GM13977 (cell line): ENCODE measurements at regions not wholly inside any gene's neighbourhood (a gene's known extent, or its start where the extent isn't known, plus 50 kb on each side); places are given as distances from the start of the nearest gene placed in this dataset.

Experiments used
- DNase-seq: peaks from one replicate; pipeline ENCODE4 v3.0.0; 2012; ENCODE audit warnings: low spot score
- in situ Hi-C: fragments of 300-500 bp; cut with MboI; formaldehyde crosslinking; loops from one replicate; pipeline ENCODE4 v1.12.0; 2022; ENCODE audit warnings: low sequenced_read_pairs, low pct_unique_long_range_greater_than_20kb, mixed read lengths, inconsistent platforms; ENCODE audit not compliant: unreplicated experiment
- TF ChIP-seq, protein P1 (sequence below): IDR thresholded peaks from 2 replicates; pipeline ENCODE4 v1.5.1; 2012; ENCODE audit warnings: mild to moderate bottlenecking, control low read depth; ENCODE audit not compliant: insufficient read depth; ENCODE audit errors: extremely low read depth, missing control alignments

DNA sequence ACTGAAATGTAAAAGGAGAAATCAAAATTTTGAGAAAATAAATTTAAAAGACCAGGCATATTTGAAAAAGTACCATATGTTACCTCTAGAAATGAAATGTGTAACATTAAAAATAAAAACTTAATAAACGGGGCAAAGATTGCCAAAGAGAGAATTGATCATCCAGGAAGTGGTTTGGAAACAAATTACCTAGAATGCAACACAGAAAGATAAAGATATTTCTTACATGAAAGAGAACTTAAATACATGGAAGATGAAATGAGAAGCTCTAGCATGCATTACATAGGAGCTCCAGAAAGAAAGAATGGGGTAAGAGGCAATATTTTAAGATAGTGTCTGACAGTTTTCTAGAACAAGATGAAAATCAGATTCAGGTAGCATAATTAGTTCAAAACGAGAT, 235.9 kb upstream of the IRF2BP2 start:
- in situ Hi-C loops, result loop anchor here (25.0 kb wide), 1 partner anchor 109 kb away; no protein-coding TSS in a partner anchor
- TF ChIP-seq, protein P1, sequence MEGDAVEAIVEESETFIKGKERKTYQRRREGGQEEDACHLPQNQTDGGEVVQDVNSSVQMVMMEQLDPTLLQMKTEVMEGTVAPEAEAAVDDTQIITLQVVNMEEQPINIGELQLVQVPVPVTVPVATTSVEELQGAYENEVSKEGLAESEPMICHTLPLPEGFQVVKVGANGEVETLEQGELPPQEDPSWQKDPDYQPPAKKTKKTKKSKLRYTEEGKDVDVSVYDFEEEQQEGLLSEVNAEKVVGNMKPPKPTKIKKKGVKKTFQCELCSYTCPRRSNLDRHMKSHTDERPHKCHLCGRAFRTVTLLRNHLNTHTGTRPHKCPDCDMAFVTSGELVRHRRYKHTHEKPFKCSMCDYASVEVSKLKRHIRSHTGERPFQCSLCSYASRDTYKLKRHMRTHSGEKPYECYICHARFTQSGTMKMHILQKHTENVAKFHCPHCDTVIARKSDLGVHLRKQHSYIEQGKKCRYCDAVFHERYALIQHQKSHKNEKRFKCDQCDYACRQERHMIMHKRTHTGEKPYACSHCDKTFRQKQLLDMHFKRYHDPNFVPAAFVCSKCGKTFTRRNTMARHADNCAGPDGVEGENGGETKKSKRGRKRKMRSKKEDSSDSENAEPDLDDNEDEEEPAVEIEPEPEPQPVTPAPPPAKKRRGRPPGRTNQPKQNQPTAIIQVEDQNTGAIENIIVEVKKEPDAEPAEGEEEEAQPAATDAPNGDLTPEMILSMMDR, result no peak
- DNase-seq, result no peak

DNA sequence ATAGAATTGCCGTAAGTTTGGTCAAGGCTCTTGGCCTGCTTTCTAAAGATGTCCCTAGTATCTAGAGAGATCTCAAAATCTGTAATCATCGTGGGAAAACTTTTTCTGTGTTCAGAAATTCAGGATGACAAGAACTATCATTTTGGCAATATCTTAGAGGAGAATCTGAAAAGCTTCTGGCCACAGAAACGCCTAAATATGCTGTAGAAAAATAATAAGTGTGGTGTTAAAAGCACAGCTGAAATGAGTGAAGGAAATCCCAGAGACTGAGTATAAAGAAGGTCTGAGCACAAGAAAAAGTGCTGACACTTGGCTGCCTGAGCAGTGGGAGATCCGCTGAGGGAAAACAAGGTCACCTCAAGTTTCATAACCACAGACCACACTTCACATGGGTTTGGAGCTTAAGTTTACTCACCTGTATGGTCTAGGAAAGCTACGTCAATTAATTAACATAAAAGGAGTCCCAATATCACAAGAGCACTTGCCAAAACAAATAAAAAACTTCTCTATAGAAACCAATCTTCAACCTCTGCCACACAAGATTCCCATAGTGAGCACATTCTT, 235.2 kb upstream of the IRF2BP2 start:
- TF ChIP-seq, protein P1, result no peak
- no peak for DNase-seq
- in situ Hi-C loops, result loop anchor here (25.0 kb wide), 1 partner anchor 108 kb away; no protein-coding TSS in a partner anchor

DNA sequence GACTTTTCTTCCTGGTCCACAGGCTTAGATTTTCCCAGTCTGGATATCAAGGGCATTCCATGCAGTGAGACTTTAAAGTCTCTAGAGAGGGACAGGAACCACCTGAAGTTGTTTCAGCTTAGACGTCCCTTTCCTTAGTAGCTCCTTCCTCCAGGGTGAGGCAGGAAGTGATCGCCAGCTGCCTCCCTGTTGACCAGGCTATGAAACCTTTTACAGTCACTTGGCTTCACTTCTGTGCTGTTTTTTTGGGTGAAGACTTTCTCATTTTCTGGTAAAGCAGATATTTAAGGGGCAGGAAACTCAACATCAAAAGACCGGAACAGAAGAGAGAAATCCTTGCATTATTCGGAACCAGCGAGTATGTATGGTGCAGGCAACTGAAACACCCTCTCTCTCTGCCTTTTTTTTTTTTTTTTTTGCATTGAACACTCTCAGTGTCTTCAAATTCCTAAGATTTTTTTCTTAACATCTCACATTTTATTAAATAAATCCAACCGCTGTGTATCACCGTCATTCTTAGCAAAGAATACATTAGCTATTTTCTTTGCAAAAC, 234.6 kb upstream of the IRF2BP2 start:
- in situ Hi-C loops, result loop anchor here (25.0 kb wide), 1 partner anchor 107 kb away; no protein-coding TSS in a partner anchor
- DNase-seq, result no peak
- TF ChIP-seq, protein P1, result no peak

DNA sequence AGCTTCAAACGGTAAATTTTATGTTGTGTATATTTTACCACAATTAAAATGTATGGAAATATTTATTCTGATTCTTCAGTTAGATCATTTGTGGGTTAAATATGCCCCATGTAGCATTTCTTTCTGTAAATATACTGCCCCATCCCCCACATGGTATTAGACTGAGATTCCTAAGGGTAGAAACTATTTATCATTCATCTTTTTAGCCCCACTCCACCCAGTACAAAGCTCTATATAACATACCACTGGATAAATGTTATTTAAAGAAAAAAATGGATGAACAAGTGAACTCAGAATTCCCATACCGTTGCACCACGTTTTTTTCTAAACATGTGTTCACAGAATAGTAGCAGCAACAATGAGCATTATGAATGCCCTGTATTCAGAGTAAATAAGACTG, 234.0 kb upstream of the IRF2BP2 start:
- in situ Hi-C loops, result loop anchor here (25.0 kb wide), 1 partner anchor 107 kb away; no protein-coding TSS in a partner anchor
- no peak for DNase-seq
- TF ChIP-seq, protein P1, result no peak

DNA sequence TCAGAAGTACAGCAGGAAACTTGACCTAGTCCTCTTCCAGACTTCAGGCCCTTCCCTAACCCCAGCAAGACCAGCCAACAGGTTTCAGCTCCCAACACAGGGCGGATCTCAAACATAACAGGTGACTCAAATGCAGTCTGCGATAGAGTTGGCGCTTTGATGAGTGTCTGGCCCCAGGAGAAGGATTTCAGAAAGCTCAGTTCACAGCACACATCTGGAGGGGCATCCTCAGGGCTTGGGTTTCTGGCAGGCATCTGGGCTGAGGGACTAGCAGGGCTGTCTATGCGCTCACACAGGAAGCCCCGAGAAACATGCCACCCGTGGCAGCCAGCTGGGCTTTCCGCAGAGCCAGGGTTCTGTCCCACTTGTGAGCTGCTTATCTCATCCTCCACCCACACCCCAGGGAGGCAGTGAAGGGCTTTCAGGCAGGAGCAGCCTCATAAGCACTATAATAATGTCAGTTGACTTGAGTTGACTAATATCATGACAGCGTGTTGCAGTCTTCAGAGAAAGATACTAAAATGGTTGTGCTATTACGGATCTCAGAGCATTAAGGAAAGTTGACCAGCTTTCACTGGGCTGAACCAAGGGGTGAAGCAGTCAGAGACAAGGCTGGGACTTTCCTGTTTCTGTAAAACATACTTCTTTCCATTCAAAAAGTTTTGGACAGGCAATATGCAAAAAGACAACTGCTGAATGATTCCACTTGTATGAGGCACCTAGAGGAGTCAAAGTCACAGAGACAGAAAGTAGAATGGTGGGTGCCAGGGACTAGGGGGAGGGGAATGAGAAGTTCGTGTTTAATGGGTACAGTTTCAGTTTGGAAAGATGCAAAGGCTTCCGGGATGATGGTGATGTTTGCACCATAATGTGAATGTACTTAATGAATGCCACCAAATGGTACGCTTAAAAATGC, 233.0 kb upstream of the IRF2BP2 start:
- DNase-seq, result peak; percentile 73
- TF ChIP-seq, protein P1, result no peak
- in situ Hi-C loops, result loop anchor here (25.0 kb wide), 1 partner anchor 106 kb away; no protein-coding TSS in a partner anchor

DNA sequence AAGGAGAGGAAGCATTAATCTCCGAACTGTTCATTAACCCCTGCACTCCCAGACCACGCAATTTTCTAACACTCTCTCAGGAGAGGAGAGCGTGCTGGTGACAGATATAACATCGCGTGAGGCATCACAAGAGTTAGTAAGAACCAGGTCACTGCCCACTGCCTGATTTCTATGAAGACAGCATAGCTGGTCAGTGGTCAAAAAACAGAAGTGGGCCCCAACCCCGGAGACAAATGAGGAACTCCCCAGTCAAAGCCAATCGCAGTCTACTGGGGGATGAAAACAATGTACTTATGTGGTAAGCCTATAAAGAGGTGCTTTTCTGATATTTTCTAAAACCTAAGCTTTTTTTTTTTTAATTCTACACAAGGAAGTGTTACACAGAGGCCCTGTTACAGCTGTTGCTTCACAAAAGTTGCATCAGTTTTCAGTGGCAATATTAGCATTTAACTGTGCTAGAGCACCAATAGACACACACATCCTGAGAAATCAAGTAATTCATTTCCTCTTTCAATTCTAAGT, 231.8 kb upstream of the IRF2BP2 start:
- TF ChIP-seq, protein P1, result no peak
- in situ Hi-C loops, result loop anchor here (25.0 kb wide), 1 partner anchor 104 kb away; no protein-coding TSS in a partner anchor
- peak; percentile 64 for DNase-seq
